H54 (cell line): ENCODE measurements at regions not wholly inside any gene's neighbourhood (a gene's known extent, or its start where the extent isn't known, plus 50 kb on each side); places are given as distances from the start of the nearest gene placed in this dataset.

Experiments used
- DNase-seq: peaks from one replicate; pipeline ENCODE4 v3.0.0; 2011; ENCODE audit warnings: low spot score, mixed read lengths; ENCODE audit not compliant: insufficient read length
- FAIRE-seq: peaks from 3 replicates; lab custom pipeline; 2011; peaks lifted over from hg19 to GRCh38; lab: Jason Lieb, UNC
- POLR2A ChIP-seq: IDR thresholded peaks from 2 replicates; pipeline ENCODE4 v1.6.1; 2011; ENCODE audit warnings: low read depth, mild to moderate bottlenecking, low read length

DNA sequence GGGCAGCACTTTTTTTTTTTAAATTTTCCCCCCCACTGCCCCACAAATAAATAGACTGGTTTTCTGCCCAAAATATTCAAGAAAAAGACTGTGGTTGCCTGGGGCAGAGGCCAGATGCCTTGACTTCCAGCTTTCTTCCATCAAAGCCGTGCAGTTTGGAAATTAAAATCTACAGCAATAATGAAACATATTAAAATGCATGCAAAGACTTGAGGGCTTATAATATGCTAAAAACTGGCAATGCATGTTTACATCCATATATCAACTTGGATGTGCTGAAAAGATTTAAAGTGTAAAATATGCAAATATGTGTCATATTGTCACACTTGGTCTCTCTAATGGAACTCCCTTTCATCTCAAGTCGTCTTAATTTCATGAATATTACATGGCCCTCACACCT is 2036.2 kb upstream of the PIK3C3 start:
- DNase-seq (no peak), FAIRE-seq (no peak)
- TF ChIP-seq POLR2A: no peak

DNA sequence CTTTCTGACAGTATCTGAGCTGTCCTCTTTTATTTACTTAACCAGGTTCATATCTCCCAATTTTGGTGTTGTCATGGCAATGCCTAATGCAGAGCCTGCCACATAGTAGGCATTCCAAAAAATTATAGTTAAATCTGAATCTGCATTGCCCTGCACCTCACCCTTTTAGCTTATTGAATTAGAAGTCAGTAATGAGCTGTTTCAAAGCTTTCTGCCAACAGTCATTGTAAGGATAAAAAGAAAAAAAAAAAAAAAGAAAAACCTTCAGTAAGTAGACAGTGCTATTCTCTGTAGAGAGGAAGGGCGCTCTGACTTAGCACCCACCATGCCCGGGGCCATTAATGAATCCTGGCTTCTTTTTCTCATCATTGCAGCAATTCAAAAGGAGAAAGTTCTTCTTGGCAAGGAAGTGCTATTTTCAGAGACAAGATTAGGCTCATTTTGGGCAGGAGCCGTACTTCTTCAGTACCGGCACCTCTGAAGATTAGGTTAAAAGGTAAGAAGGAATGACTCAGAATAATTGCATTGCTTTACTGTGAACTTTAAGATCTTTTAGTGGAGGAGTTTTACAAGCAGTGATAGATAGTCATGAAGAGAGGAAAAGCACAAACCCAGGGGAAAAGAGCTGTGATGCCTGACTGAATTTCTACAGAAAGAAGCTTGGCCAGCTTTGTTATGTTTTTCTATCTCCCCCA is 2041.2 kb upstream of the PIK3C3 start:
- no peak for TF ChIP-seq POLR2A
- no peak for FAIRE-seq
- DNase-seq: no peak

DNA sequence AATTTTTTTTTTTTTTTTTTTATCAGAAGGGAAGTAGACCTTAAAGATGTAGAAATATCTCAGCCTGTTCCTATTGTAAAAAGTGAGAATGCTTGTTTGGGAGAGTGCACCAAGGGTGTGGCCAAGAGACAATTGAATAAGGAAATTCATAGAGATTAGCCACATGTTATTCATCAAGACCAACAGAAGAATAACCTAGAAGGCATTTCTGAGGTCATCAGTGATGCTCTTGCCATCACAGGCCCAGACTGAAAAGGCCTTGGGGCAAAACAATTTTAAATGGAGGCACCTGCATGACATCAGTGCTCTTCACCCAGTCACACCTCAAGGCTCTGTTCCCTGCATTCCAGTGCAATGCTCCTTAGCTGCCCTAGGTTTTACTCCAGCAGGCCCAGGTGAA is 2043.3 kb upstream of the PIK3C3 start:
- TF ChIP-seq POLR2A: no peak
- FAIRE-seq (no peak), DNase-seq (no peak)

DNA sequence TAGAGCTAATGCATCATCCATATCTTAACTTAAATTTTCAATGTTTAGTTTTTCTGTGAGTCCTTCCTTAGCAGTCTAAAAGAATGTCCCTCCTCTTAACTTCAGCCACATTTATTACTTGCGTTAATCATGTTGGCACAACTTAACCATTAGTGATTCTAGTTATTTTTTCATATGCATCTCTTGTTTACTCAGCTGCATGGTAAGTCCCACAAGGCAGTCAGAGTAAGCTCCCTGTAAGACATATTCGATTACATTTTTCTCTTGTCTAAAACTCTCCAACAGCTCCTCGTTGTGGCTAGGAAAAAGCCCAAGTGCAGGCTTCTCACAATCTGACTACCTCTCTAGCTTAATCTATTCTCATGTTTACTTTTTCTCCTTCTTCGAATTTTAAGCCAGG is 2045.3 kb upstream of the PIK3C3 start:
- DNase-seq (no peak), FAIRE-seq (no peak)
- no peak for TF ChIP-seq POLR2A

DNA sequence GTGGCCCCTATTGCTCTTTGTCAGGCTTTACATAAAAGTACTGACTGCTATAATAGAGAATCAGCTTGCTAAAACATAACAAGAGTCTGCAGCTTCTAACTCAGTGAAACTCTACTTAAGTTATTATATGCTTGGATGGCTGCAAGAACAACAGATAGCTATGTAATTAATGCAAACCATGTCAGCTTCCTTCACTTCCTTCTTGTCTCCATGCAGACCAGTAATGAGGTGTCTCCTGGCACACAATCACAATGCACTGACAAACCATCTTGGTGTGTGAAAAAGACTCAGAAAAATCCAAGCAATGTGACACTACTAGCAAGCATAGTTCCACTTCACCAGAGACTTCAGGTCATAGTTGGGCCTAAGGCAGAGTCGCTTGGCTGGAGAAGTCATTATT is 2068.9 kb upstream of the PIK3C3 start:
- no peak for FAIRE-seq
- no peak for DNase-seq
- no peak for TF ChIP-seq POLR2A

DNA sequence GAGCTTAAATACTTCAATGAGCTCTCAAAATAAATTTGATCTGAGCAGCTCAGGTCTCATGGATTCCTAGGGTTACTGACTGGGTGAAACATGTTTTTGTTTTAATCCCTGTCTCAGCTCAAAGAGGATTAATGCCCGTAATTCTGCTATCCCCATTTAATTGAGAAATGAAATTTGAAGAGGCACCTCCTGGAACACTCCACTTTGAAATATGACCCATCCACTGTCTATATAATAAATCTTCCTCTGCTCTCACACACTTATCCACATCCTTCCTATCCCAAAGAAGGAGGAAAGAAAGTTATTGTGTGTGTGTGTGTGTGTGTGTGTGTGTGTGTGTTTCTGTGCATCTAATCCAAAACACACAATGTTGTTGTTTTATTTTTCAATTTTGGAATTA is 2082.4 kb upstream of the PIK3C3 start:
- FAIRE-seq: no peak
- TF ChIP-seq POLR2A: no peak
- DNase-seq: no peak

DNA sequence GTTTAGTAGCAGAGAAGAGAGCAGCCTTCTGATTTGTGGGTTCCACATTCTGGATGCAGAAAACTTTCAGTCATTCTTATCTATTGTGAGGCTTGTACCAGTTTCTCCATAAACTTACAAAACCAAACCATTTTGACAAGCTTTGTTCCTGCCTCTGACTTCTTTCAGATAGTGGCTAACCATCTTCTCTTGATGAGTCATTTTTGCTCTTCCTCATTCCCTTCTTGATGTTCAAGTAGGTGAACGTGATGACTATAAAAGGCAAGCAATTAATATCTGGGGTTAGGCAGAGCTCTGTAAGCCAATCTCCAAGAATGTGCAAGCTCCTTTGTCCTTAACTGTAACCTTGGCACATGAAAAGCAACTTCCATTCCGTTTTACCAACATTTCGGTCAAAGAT is 2083.1 kb upstream of the PIK3C3 start:
- DNase-seq (no peak), FAIRE-seq (no peak)
- TF ChIP-seq POLR2A: no peak

DNA sequence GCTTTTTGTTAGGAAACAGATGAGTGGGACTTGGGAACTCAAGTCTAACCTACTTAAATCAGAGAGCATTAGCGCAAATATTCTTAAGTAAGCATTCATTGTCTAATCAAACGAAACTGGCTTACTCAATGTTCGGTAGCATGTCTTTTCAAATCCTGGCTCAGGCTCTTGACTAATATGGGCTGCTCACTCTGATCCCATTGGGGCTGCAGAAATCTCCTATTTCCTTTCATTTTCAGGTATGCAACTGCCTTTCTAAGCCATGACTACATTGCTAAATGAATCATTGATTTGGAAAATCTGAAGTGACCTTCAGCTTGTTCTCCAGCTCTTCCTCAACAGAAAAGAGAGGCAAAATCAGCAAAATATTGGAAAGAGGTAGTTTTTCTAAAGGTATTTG is 2084.4 kb upstream of the PIK3C3 start:
- no peak for DNase-seq
- FAIRE-seq: no peak
- TF ChIP-seq POLR2A: no peak

DNA sequence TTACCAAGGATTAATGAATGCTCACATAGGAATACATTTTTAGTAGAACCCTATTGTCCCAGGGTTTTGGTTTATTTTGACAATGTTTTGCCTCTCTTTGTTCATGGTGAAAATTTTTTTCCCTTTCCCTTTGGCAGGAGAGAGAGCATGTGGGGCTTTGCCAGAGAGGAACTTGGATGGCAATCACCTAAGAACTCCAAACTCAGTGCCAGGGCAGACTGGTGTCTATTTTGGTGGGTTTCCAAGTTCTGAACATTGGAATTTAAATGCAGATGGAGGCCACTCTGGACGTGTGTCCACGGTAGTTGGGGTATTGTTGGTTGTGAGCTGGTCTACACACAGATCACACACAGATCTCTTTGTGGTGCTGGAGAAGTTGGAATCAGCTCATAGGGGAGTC is 2091.1 kb upstream of the PIK3C3 start:
- TF ChIP-seq POLR2A: no peak
- FAIRE-seq: no peak
- DNase-seq: no peak

DNA sequence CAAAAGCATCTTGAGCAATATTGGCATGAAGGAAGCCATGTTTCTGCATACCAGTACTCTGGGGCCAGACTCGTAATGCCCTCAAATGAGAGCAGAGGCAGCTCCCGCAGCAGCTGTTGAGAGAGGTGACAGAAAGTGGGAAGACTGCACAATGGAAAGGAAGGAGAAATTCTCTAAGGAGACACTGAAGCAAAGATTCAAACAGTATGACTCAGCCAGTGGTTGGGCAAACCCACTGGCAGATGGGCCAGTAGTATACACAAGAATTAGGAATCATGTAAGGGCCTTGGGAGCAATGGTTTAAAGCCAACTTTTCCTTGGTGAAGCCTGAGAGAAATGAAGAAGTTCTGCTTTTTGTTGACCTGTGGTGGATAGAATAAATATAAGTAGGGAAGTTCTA is 2092.7 kb upstream of the PIK3C3 start:
- TF ChIP-seq POLR2A: no peak
- DNase-seq: no peak
- FAIRE-seq: no peak

DNA sequence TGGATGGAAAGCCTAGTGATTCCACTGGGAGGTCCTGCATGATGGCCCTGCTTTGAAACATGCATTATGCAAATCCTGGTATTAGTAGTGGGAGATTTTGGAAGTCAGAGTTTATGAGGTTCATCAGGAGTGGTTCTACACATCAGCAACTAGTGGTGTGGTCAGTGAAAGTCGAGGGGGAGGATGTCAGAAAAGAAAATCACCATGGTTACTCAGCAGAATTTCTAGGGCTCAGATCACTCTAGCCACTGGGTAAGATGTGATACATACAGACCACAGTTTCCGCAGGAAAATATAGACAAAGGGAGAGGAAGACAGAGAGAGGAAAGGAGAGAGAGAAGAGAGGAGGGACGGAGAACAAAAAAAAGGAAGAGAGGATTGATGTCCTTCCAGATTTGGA is 2100.7 kb upstream of the PIK3C3 start:
- FAIRE-seq (no peak), DNase-seq (no peak)
- TF ChIP-seq POLR2A: no peak

DNA sequence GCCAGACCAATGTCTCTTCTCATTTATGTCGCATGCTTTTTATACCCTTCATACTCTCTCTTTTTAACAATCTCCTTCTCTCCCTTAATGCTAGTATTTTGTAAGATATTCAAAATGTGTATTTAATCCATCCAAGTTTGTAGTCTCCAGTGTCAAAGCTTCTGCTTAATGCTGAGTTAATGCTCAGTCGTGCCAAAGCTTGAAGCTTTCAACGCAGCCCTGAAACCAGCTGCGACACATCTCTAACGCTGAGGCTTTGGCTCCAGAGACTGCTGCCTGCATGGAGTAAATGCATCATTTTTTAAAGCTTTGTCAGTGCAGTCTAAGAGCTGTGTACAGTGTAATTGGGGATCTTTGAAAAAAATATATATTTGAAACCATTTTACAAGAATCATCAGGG is 2108.8 kb upstream of the PIK3C3 start:
- no peak for TF ChIP-seq POLR2A
- DNase-seq (no peak), FAIRE-seq (no peak)

DNA sequence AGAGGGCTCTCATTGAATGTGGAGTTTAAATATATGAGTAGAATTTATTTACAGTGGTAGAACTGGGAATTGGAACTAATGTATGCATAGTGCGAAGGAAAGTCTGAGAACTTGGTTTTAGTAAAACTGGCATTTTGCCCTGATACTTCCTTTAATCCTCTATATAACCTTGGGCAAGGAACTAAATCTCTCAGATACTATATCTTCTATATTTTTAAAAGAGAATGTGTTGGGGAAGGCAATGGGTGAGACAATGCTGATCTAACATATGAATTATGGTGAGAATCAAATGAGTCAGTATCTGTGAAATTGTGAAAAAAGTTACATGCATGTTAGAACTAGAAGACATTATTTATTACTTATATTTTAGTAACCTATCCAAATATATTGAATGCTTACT is 2109.4 kb upstream of the PIK3C3 start:
- FAIRE-seq (no peak), DNase-seq (no peak)
- TF ChIP-seq POLR2A: no peak

DNA sequence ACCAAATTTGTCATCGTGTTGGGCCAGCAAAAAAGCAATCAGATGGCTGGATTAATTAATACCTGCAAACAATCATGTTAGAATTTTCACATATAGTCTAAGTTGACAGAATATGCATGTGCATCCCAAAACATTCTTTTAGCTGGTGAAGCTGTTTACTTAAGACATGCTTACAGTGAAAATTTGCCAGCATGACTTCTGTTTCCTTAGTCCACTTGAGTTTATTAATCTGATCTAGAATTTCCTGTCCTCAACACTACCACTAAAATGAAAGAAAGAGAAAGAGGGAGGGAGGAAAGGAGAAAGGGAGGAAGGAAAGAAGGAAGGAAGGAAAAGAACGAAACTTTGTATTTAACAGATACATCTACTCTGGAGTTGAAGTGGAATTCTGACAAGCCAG is 2109.9 kb upstream of the PIK3C3 start:
- FAIRE-seq: no peak
- DNase-seq: no peak
- TF ChIP-seq POLR2A: no peak

DNA sequence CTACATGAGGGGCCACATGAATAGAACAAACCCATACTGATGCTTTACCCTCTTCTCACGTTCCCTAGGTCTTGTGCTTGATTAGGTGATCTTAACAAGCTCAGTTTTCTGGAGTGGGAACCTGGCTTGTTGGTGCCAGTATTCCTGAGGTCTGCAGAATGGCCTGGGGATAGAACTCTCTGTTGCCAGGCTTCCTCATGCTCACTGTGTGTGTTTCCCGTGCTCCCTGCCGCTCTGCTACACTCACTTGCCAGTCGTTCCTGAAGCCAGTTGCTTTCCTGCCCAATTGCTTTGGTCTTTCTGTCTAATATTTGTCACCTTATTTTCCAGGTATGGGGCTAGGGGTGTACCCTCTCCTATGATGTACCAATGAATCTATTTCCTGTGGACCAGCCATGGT is 2111.5 kb upstream of the PIK3C3 start:
- TF ChIP-seq POLR2A: no peak
- FAIRE-seq: no peak
- DNase-seq: no peak

DNA sequence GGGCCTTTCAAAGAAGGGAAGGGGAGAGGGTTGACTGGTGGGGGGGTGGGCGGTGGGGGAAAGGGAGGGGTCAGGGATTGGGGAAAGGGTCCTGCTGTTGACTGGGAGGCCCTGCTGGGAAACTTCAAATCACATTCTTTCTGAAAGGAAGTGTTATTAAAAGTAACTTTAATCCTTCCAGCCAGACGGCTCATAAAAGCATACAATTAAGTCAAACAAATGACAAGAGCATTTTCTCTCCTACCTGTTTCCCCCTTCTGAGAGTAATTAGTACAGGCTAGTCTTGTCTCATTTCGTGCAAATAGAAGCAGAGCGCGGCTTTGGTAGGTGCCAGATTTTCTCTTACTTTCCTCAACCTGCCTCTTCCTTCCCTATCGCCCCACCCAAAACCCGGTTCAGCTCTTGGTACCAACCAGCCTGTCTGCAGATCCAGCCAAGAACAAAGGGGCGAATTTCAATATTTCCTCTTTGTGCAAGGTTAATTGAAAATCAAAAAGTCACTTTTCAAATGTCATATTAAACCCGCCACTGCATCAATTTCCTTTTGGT is 2112.6 kb upstream of the PIK3C3 start:
- DNase-seq: no peak
- no peak for FAIRE-seq
- TF ChIP-seq POLR2A: no peak
